ENCODE measurements at regions not wholly inside any gene's neighbourhood (a gene's known extent, or its start where the extent isn't known, plus 50 kb on each side); places are given as distances from the start of the nearest gene placed in this dataset.

DNA sequence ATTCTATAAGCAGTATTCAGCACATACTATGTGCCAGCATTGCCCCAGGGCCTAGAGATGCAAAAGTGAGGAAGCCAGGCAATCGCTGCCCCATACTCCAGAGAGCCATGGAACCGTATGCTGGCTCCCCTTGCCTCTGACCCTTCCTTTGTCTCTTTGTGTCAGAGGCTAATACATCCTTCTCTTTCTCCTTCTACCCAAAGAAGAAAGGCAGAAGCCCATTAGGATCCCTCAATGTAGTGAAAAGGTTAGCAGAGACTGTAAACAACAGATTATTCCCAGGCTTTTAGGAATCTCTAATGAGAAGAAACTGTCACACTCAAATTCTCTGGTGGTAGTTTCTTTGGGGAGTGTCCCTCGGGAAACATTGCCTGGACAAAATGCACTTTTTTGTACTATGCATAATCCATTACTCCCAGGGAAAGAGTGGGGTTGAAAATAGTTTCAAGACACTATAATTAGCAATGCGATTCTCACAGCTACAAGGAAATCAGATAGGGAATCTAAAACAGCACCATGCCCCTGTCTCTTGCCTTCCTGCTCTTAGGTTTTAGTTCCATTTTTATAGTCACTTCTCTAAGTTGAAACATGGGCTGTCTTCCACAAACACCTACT lies 325.2 kb upstream of the CNR1 start:
- TF ChIP-seq, protein P1, sequence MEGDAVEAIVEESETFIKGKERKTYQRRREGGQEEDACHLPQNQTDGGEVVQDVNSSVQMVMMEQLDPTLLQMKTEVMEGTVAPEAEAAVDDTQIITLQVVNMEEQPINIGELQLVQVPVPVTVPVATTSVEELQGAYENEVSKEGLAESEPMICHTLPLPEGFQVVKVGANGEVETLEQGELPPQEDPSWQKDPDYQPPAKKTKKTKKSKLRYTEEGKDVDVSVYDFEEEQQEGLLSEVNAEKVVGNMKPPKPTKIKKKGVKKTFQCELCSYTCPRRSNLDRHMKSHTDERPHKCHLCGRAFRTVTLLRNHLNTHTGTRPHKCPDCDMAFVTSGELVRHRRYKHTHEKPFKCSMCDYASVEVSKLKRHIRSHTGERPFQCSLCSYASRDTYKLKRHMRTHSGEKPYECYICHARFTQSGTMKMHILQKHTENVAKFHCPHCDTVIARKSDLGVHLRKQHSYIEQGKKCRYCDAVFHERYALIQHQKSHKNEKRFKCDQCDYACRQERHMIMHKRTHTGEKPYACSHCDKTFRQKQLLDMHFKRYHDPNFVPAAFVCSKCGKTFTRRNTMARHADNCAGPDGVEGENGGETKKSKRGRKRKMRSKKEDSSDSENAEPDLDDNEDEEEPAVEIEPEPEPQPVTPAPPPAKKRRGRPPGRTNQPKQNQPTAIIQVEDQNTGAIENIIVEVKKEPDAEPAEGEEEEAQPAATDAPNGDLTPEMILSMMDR (IDR thresholded peaks at IDR 0.05; ENCODE audit: extremely low read depth, missing control alignments), result no peak
- no peak for DNase-seq (ENCODE audit: low spot score)

DNA sequence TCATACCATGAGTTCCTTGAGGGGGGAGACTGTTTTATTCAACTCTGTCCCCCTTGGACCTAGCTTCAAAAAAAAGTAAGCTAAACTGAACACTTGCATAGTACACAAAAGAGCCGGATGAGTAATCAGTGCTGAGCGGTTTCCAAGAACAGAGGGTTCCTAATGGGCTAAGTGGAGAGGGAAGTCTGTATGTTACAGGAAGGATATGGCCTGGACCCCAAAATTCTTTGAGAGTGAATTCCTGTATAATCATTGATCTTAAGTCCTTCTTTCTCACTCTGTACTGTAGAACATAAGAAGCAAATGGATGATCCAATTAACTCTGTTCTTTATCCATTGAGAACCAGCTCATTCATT lies 324.7 kb upstream of the CNR1 start:
- DNase-seq (ENCODE audit: low spot score), result no peak
- TF ChIP-seq, protein P1 (IDR thresholded peaks at IDR 0.05; ENCODE audit: extremely low read depth, missing control alignments), result no peak

DNA sequence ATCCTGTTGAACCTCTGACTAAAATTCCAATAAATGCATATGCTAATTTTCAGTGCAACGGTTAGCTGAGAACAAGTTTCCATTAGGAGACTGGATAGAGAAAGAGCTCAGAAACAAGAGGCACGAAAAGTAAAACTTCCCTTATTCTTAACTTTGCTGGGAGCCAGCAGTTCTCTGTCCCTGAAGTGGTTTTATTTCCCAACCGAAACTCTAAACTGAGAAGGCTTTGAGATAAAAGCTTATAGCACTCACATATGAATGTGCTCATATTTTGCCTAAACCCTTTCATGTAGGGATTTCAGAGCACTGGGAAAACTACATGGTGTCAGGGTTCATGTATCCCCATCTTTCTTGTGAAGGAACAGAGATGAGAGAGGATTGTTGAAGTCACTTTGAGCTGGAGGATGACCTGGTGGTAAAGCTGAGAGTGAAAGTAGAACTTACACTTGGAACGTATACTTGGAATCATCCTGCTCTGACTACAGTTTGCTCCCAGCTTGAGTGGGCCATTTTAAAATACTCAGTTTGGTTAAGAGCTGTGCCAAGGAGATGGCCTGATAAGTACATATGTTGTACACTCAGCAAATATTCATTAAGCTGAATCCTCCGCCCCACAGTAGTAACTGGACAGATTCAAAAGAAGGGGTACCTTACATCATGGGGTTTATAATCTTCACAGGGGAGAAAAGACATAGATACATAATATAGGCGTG lies 324.2 kb upstream of the CNR1 start:
- DNase-seq (ENCODE audit: low spot score), result no peak
- TF ChIP-seq, protein P1 (IDR thresholded peaks at IDR 0.05; ENCODE audit: extremely low read depth, missing control alignments), result no peak

DNA sequence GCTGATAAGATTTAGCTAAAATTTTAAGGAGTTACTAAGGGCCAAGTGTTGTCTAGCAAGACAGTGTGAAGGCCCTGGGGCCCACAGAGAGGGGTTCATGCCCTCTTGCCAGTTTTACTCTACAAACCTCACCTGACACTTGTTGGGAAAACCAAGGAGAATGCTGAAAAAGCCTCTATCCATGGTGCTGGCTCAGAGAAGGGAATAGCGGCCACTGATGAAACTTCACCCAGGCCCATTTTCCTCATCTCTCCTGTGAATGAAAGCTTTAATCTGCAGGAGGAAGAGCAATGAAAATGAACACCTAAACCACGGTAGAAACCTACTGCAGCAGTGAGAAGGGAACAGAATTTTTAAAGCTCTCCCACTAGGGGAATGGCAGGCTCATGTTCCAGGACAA lies 317.3 kb upstream of the CNR1 start:
- no peak for DNase-seq (ENCODE audit: low spot score)
- TF ChIP-seq, protein P1 (IDR thresholded peaks at IDR 0.05; ENCODE audit: extremely low read depth, missing control alignments), result no peak

DNA sequence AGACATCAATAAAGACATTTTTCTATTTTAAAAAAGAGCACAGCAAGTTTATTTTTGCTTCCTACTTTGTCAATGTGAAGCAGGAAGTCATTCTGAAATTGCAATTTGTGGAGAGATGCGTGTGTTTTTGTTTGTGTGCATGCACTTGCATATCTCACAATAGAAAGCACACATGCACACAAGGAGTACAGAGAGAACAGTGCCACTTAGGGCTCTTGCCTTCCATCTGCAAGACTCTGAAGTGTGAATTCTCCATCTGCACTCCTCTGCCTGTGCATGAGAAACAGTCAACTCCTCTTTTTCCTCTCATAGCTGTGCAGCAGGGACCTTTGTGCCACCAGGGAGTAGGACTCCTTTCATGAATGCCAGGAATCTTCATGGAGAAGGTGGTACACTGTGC lies 316.3 kb upstream of the CNR1 start:
- no peak for DNase-seq (ENCODE audit: low spot score)
- TF ChIP-seq, protein P1 (IDR thresholded peaks at IDR 0.05; ENCODE audit: extremely low read depth, missing control alignments), result no peak

DNA sequence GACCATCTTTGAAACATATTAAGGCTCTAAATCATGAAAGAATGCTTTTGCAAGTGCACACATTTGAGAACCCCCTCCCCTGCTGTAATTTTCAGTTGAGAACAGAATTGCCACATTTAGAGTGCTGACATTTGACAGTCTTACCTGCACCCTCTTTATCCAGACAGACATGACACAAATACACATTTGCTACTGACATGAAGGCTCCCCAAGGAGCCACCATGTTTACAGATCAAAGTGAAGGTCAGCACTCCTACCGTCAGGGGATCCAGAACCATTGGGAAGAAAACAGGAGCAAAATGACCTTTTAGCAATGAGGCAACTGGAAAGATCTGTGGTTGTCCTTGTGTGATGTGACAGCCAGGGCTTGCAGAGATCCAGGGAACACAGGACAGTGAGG lies 315.4 kb upstream of the CNR1 start:
- DNase-seq (ENCODE audit: low spot score), result no peak
- TF ChIP-seq, protein P1 (IDR thresholded peaks at IDR 0.05; ENCODE audit: extremely low read depth, missing control alignments), result no peak

DNA sequence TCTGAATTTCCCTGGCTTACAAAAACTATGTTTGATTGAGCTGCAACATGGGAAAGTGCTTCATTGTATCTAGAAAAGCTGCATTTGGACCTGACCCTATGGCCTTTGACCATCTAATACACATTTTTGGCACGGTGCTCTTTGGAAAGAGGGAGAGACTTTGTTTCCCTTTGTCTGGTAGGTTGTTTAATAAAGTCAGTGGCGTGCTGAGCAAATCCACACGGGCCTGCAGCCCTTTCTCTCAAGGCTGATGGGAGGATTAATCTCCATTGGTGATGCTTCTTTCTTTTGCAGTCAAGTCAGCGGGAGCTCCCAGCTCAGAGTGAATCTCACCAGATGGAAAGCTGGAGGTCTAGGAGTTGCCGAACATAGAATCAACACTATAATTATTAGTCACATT lies 314.7 kb upstream of the CNR1 start:
- DNase-seq (ENCODE audit: low spot score), result no peak
- TF ChIP-seq, protein P1 (IDR thresholded peaks at IDR 0.05; ENCODE audit: extremely low read depth, missing control alignments), result no peak
